Brain microvascular endothelial cell (primary cell): ENCODE measurements at regions not wholly inside any gene's neighbourhood (a gene's known extent, or its start where the extent isn't known, plus 50 kb on each side); places are given as distances from the start of the nearest gene placed in this dataset.

ENCODE experiments used
- DNase-seq: peaks from one replicate; pipeline ENCODE4 v3.0.0-alpha.2; 2020
- H3K27ac ChIP-seq: fragments of 250-450 bp; sonication (Bioruptor Pico); 2 replicates; pipeline ENCODE4 v1.5.1; 2020; ENCODE audit warnings: mild to moderate bottlenecking, moderate library complexity
- H3K27me3 ChIP-seq: fragments of 250-450 bp; sonication (Bioruptor Pico); replicated peaks from 2 replicates; pipeline ENCODE4 v1.5.1; 2020; ENCODE audit warnings: mild to moderate bottlenecking
- H3K36me3 ChIP-seq: fragments of 250-450 bp; sonication (Bioruptor Pico); replicated peaks from 2 replicates; pipeline ENCODE4 v1.5.1; 2020; ENCODE audit warnings: mild to moderate bottlenecking
- H3K4me3 ChIP-seq: 2 replicates; pipeline ENCODE4 v1.5.1; 2011; ENCODE audit warnings: low read depth, mild to moderate bottlenecking, control low read depth, low read length, moderate library complexity
- CTCF ChIP-seq: IDR thresholded peaks from 2 replicates; pipeline ENCODE4 v1.5.1; 2011; ENCODE audit warnings: low read depth, mild to moderate bottlenecking, moderate library complexity, low read length, control low read depth, inconsistent platforms; ENCODE audit errors: missing control alignments
- in situ Hi-C: cut with HindIII; loops from 2 replicates; pipeline ENCODE4 v1.10.0; 2017; ENCODE audit warnings: low sequenced_read_pairs, low pct_ligation_motif_present

- H3K27ac ChIP-seq: no peak overlapping the region
- no peaks in the 10 kb centered on the region for H3K27me3 ChIP-seq
- no peak for TF ChIP-seq CTCF
- H3K4me3 ChIP-seq: no peak overlapping the region
- in situ Hi-C loops: no loop called here
- no peak for DNase-seq
- H3K36me3 ChIP-seq: no peaks in the 10 kb centered on the region
Observed at GRCh38 chr2:120896126-120896525, 160.5 kb downstream of the GLI2 start.

- no peaks in the 10 kb centered on the region for H3K36me3 ChIP-seq
- H3K27me3 ChIP-seq: no peaks in the 10 kb centered on the region
- H3K4me3 ChIP-seq: no peak overlapping the region
- no peak overlapping the region for H3K27ac ChIP-seq
- no peak for TF ChIP-seq CTCF
- no peak for DNase-seq
- in situ Hi-C loops: no loop called here
Observed at GRCh38 chr2:120896901-120897300, 161.2 kb downstream of the GLI2 start.

GRCh38 chr2:120897399-120897798, 161.7 kb downstream of the GLI2 start:
- TF ChIP-seq CTCF: no peak
- in situ Hi-C loops: no loop called here
- no peaks in the 10 kb centered on the region for H3K27me3 ChIP-seq

GRCh38 chr2:120898496-120898895, 162.8 kb downstream of the GLI2 start:
- no peak for DNase-seq
- TF ChIP-seq CTCF: no peak
- in situ Hi-C loops: no loop called here
- no peak overlapping the region for H3K4me3 ChIP-seq
- no peaks in the 10 kb centered on the region for H3K36me3 ChIP-seq
- no peaks in the 10 kb centered on the region for H3K27me3 ChIP-seq
- H3K27ac ChIP-seq: no peak overlapping the region

More at GRCh38 chr2:120897399-120897798, 161.7 kb downstream of the GLI2 start:
- no peaks in the 10 kb centered on the region for H3K36me3 ChIP-seq
- no peak overlapping the region for H3K4me3 ChIP-seq
- no peak for DNase-seq
- no peak overlapping the region for H3K27ac ChIP-seq

GRCh38 chr2:120898961-120899750, 163.5 kb downstream of the GLI2 start:
- no peaks in the 10 kb centered on the region for H3K27me3 ChIP-seq
- in situ Hi-C loops: no loop called here
- no peak for DNase-seq
- H3K4me3 ChIP-seq: no peak overlapping the region
- no peak overlapping the region for H3K27ac ChIP-seq
- TF ChIP-seq CTCF: no peak
- no peaks in the 10 kb centered on the region for H3K36me3 ChIP-seq

GRCh38 chr2:120899771-120900170, 164.1 kb downstream of the GLI2 start:
- in situ Hi-C loops: no loop called here
- Histone ChIP-seq H3K36me3 (no peaks in the 10 kb centered on the region), H3K27ac (no peak overlapping the region), H3K27me3 (no peaks in the 10 kb centered on the region), H3K4me3 (no peak overlapping the region)
- peak; percentile 15 for TF ChIP-seq CTCF
- DNase-seq: no peak
